ENCODE measurements at regions not wholly inside any gene's neighbourhood (a gene's known extent, or its start where the extent isn't known, plus 50 kb on each side); places are given as distances from the start of the nearest gene placed in this dataset.

- TF ChIP-seq EZH2phosphoT487 (conservative IDR thresholded peaks at IDR 0.05; ENCODE audit: low read length) (no peak), CTCF (IDR thresholded peaks at IDR 0.05; ENCODE audit: insufficient read depth, low read length, poor library complexity, severe bottlenecking) (no peak)
Observed at GRCh38 chr1:34379911-34380310, 203.2 kb downstream of the C1orf94 start.

All from SU-DHL-6 (cell line).